ENCODE measurements at regions not wholly inside any gene's neighbourhood (a gene's known extent, or its start where the extent isn't known, plus 50 kb on each side); places are given as distances from the start of the nearest gene placed in this dataset.
A peak's percentile ranks its signal among the peaks of the same experiment; 100 is the strongest.

DNA sequence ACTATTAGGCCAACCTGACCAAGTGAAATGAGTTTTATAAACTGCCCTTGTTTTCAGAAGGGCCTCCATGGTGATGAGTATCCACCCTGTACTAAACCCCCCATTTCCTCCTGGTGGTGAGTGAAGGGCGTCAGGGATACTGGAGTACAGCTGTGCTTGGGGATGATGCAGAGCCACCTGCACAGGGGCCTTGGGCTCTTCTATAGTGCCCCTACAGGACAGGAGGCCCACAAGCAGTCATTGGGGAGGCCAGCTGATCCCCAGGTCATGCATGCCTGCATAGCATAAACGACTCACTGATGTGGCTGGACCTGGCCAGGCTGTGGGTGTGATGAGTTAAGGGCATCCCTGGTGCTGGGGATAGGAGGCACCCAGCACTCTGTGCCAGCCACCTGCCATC lies 114.1 kb upstream of the CELF2 start:
- Histone ChIP-seq H3K4me1 (ENCODE audit: control insufficient read depth, insufficient read depth, low read length, unreplicated experiment) (no peaks in the 10 kb centered on the region), H3K4me3 (ENCODE audit: low read depth, low read length) (no peak overlapping the region), H3K27ac (ENCODE audit: low read depth, low read length) (no peak overlapping the region), H2AFZ (ENCODE audit: low read length, unreplicated experiment) (no peak overlapping the region), H3K79me2 (ENCODE audit: control insufficient read depth, insufficient read depth, low read length, unreplicated experiment) (no peaks in the 10 kb centered on the region), H3K27me3 (ENCODE audit: insufficient read depth, low read length) (no peaks in the 10 kb centered on the region), H3K36me3 (ENCODE audit: insufficient read depth, low read length) (no peaks in the 10 kb centered on the region)

DNA sequence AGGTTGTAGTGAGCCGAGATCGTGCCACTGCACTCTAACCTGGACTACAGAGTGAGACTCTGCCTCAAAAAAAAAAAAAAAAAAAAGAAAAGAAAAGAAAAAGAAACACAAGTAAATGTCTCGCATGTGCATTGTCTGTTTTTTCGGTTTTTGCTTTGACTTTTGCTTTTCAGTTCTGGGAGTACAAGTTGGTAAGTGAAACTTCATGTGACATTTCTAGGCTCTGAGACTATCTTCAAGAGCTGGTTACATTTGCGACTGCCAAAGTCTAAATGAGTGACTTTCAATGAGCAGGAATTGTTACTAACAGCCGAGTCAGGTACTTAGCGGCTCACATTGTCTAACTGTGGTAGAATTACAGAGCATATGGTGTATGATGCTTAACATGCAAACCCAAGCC lies 107.0 kb upstream of the CELF2 start:
- Histone ChIP-seq H3K4me3 (ENCODE audit: low read depth, low read length) (peak overlapping the region; percentile 66; the same call in 1 of the 2 replicates), H3K27ac (ENCODE audit: low read depth, low read length) (peak overlapping the region; percentile 79), H3K36me3 (ENCODE audit: insufficient read depth, low read length) (no peaks in the 10 kb centered on the region), H3K27me3 (ENCODE audit: insufficient read depth, low read length) (no peaks in the 10 kb centered on the region), H3K79me2 (ENCODE audit: control insufficient read depth, insufficient read depth, low read length, unreplicated experiment) (no peaks in the 10 kb centered on the region), H3K4me1 (ENCODE audit: control insufficient read depth, insufficient read depth, low read length, unreplicated experiment) (peaks cover 12% of the 10 kb centered on the region), H2AFZ (ENCODE audit: low read length, unreplicated experiment) (peak overlapping the region; percentile 68)

DNA sequence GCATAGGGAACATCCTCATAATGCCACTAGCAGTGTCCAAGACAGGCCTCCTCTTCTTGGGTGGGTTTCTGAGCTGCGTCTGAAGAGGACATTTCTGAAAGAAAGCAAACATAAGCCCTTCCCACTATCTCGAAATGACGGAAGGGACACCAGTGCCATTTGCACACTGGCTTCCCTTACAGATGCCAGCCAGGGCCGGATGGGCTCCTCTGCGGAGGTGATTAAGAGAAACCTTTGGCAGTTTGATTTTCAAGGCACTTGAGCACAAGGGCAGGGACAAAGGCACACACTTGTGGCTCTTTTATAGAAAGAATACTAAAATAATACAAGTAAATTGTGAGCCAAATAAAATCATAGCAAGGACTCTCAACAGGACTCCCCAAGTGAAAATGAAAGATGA lies 106.6 kb upstream of the CELF2 start:
- H3K79me2 ChIP-seq (ENCODE audit: control insufficient read depth, insufficient read depth, low read length, unreplicated experiment) = no peaks in the 10 kb centered on the region
- peak overlapping the region; percentile 79 for H3K27ac ChIP-seq (ENCODE audit: low read depth, low read length)
- no peaks in the 10 kb centered on the region for H3K36me3 ChIP-seq (ENCODE audit: insufficient read depth, low read length)
- H3K27me3 ChIP-seq (ENCODE audit: insufficient read depth, low read length) = no peaks in the 10 kb centered on the region
- H3K4me1 ChIP-seq (ENCODE audit: control insufficient read depth, insufficient read depth, low read length, unreplicated experiment) = peaks cover 12% of the 10 kb centered on the region
- H2AFZ ChIP-seq (ENCODE audit: low read length, unreplicated experiment) = peak overlapping the region; percentile 68
- H3K4me3 ChIP-seq (ENCODE audit: low read depth, low read length) = peak overlapping the region; percentile 66

DNA sequence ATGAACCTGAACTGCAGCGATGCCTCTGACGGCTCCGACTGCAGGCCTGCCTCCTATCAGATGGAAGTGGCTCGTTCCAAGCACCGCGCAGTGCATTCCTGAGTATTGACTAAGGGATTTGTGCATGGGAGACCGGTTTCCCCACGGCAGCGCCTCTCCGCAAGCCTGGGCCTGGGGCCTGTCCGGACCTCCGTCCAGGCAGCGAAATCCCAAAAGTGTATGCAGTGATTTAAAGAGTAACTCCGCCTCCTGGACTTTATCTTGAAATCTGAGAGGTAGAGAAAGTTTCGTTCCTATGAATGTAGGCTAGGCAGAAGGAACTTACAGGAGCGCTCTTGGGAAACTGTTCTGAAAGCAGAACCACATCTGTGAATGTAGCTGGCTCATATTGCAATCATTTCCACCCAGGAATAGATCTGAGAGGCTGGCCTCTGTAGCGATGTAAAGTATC lies 106.2 kb upstream of the CELF2 start:
- Histone ChIP-seq H3K27me3 (ENCODE audit: insufficient read depth, low read length) (no peaks in the 10 kb centered on the region), H2AFZ (ENCODE audit: low read length, unreplicated experiment) (peak overlapping the region; percentile 68), H3K79me2 (ENCODE audit: control insufficient read depth, insufficient read depth, low read length, unreplicated experiment) (no peaks in the 10 kb centered on the region), H3K36me3 (ENCODE audit: insufficient read depth, low read length) (no peaks in the 10 kb centered on the region), H3K4me3 (ENCODE audit: low read depth, low read length) (peak overlapping the region; percentile 66), H3K4me1 (ENCODE audit: control insufficient read depth, insufficient read depth, low read length, unreplicated experiment) (peaks cover 12% of the 10 kb centered on the region), H3K27ac (ENCODE audit: low read depth, low read length) (peak overlapping the region; percentile 79)

DNA sequence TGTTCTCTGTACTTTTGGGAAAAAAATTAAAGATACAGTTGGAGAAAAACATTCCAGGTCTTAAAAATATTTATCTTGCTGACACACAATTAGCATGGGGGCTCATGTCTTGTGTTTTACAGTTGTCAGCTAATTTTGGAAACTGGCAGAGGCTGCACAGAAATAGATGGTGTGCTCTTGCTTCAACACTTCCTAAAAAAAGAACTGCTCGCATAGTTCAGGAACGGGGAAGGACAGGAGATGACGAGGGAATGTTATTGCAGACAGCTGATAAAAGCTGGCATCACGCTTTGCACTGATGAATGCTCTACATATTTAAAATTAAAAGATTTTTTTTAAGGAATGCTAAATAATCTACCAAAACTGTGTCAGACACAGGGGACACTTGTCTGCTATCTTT lies 103.5 kb upstream of the CELF2 start:
- Histone ChIP-seq H2AFZ (ENCODE audit: low read length, unreplicated experiment) (no peak overlapping the region), H3K4me1 (ENCODE audit: control insufficient read depth, insufficient read depth, low read length, unreplicated experiment) (peaks cover 12% of the 10 kb centered on the region)

DNA sequence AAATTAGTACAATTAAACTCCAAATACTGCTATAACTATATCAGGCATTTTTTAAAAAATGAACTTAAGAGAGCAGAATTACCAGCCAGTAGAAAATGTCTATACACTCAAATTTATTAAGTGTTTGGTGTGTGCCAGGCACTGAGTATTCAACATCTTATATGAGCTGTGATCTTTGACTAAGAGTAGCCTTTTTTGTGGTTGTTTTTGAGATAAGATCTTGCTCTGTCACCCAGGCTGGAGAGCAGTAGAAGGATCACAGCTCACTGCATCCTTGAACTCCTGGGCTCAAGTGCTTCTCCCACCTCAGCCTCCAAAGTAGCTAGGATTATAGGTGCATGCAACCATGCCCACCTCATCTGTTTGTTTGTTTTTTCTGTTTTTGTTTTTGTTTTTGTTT lies 102.5 kb upstream of the CELF2 start:
- H3K36me3 ChIP-seq (ENCODE audit: insufficient read depth, low read length) = no peaks in the 10 kb centered on the region
- no peak overlapping the region for H3K27ac ChIP-seq (ENCODE audit: low read depth, low read length)
- H3K4me1 ChIP-seq (ENCODE audit: control insufficient read depth, insufficient read depth, low read length, unreplicated experiment) = peaks cover 12% of the 10 kb centered on the region
- H3K4me3 ChIP-seq (ENCODE audit: low read depth, low read length) = no peak overlapping the region
- H3K27me3 ChIP-seq (ENCODE audit: insufficient read depth, low read length) = no peaks in the 10 kb centered on the region
- H2AFZ ChIP-seq (ENCODE audit: low read length, unreplicated experiment) = no peak overlapping the region
- H3K79me2 ChIP-seq (ENCODE audit: control insufficient read depth, insufficient read depth, low read length, unreplicated experiment) = no peaks in the 10 kb centered on the region

More for the DNA sequence above, 103.5 kb upstream of the CELF2 start:
- Histone ChIP-seq H3K79me2 (ENCODE audit: control insufficient read depth, insufficient read depth, low read length, unreplicated experiment) (no peaks in the 10 kb centered on the region), H3K27me3 (ENCODE audit: insufficient read depth, low read length) (no peaks in the 10 kb centered on the region), H3K36me3 (ENCODE audit: insufficient read depth, low read length) (no peaks in the 10 kb centered on the region), H3K4me3 (ENCODE audit: low read depth, low read length) (no peak overlapping the region), H3K27ac (ENCODE audit: low read depth, low read length) (no peak overlapping the region)

DNA sequence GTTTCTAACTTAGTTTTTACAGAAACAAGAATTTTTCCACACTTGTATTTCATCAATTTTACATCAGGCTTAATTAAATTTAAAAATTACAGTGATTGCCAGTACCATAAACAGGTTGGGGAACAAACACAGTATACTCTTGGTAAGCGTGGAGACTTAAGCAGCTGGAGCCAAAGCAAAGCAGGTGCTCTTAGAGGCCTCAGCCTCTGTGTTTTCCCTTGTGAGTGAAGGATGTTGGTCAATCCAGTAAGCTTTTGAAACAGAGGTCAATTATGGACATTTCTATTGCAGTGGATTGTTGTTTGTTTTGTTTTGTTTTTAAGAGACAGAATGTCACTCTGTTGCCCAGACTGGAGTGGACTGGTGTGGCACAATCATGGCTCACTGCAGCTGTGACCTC lies 100.6 kb upstream of the CELF2 start:
- H2AFZ ChIP-seq (ENCODE audit: low read length, unreplicated experiment) = no peak overlapping the region
- H3K79me2 ChIP-seq (ENCODE audit: control insufficient read depth, insufficient read depth, low read length, unreplicated experiment) = no peaks in the 10 kb centered on the region
- H3K27me3 ChIP-seq (ENCODE audit: insufficient read depth, low read length) = no peaks in the 10 kb centered on the region
- no peaks in the 10 kb centered on the region for H3K36me3 ChIP-seq (ENCODE audit: insufficient read depth, low read length)
- no peak overlapping the region for H3K27ac ChIP-seq (ENCODE audit: low read depth, low read length)
- H3K4me1 ChIP-seq (ENCODE audit: control insufficient read depth, insufficient read depth, low read length, unreplicated experiment) = peaks cover 3% of the 10 kb centered on the region
- H3K4me3 ChIP-seq (ENCODE audit: low read depth, low read length) = no peak overlapping the region

DNA sequence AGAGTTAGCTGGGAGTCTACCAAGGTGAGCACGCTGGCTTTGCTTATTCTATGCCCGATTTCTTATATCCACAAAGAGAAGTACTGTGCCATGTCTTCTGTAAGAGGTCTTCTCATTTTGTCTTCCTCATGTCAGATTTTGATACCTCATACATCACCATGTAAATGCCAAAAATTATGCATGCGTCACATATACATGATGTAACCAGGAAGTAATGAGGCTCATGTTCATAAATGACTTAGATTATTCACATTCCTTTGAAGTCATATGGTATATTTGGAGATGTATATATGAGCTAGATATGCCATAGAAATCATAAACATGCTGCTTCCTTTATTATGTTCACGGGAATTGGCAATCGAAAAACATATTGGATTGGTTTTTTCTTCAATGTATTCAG lies 97.7 kb upstream of the CELF2 start:
- no peak overlapping the region for H3K27ac ChIP-seq (ENCODE audit: low read depth, low read length)
- H2AFZ ChIP-seq (ENCODE audit: low read length, unreplicated experiment) = no peak overlapping the region
- H3K79me2 ChIP-seq (ENCODE audit: control insufficient read depth, insufficient read depth, low read length, unreplicated experiment) = no peaks in the 10 kb centered on the region
- no peaks in the 10 kb centered on the region for H3K27me3 ChIP-seq (ENCODE audit: insufficient read depth, low read length)
- no peaks in the 10 kb centered on the region for H3K36me3 ChIP-seq (ENCODE audit: insufficient read depth, low read length)
- no peaks in the 10 kb centered on the region for H3K4me1 ChIP-seq (ENCODE audit: control insufficient read depth, insufficient read depth, low read length, unreplicated experiment)
- H3K4me3 ChIP-seq (ENCODE audit: low read depth, low read length) = no peak overlapping the region

DNA sequence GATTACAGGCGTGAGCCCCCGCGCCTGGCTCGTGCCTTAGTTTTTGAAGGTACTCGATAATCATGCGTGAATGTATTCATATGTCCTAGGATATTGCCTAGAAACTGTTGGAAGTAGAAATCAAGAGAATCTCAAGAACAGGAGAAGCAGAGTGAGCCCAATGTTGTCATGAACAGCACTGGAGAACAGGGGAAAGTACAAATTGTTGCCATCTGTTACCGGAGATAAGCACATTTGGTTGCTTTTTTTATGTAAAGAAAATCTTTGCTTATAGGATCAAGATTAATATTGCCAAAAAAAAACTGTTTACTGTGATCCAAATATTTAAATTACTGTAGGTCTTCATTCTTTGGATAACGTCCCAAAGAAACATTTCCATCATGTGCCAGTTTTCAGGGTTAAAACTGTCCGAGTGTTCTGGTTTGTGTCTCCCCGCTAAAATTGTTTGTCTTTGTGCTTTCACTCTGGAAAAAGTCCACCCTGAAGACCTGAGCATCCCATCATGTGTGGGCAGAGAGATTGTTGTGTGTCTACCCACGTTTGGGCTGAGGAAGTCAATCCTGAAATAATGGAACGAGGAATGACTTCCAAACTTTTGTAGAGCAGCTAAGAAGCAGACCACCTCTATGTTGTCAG lies 95.7 kb upstream of the CELF2 start:
- H3K79me2 ChIP-seq (ENCODE audit: control insufficient read depth, insufficient read depth, low read length, unreplicated experiment) = no peaks in the 10 kb centered on the region
- no peak overlapping the region for H3K4me3 ChIP-seq (ENCODE audit: low read depth, low read length)
- H3K27me3 ChIP-seq (ENCODE audit: insufficient read depth, low read length) = no peaks in the 10 kb centered on the region
- no peak overlapping the region for H2AFZ ChIP-seq (ENCODE audit: low read length, unreplicated experiment)
- no peaks in the 10 kb centered on the region for H3K36me3 ChIP-seq (ENCODE audit: insufficient read depth, low read length)
- no peaks in the 10 kb centered on the region for H3K4me1 ChIP-seq (ENCODE audit: control insufficient read depth, insufficient read depth, low read length, unreplicated experiment)
- no peak overlapping the region for H3K27ac ChIP-seq (ENCODE audit: low read depth, low read length)

DNA sequence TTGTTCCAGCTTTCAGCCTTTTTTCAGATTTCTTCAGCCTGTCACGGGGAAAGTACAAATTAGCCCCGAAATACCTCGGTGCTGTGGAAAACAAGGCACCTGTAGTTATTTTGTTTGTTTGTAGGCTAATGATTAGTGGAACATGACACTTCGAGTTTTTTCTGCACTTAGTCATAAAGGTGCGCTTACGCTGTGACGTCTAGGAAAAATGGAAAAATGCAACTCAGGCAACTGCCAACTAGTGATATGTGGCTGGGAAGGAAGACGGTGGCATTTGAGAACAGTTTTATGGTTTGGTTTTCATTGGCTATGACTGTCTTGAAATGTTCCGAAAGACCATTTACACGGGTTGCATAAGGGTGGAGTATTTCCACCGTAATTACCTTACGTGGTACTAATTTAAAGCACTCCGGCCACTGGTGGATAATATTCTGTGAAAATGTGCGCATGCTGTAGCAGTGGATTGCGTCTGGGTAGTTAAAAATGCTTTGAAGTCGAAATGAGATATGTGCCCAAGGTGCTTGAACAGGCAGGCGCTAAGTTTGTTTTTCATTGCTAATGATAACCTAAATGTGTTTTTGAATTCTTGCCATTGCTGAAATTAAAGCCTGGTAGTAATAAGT lies 94.5 kb upstream of the CELF2 start:
- H2AFZ ChIP-seq (ENCODE audit: low read length, unreplicated experiment) = no peak overlapping the region
- no peaks in the 10 kb centered on the region for H3K4me1 ChIP-seq (ENCODE audit: control insufficient read depth, insufficient read depth, low read length, unreplicated experiment)
- no peak overlapping the region for H3K4me3 ChIP-seq (ENCODE audit: low read depth, low read length)
- H3K27ac ChIP-seq (ENCODE audit: low read depth, low read length) = no peak overlapping the region
- no peaks in the 10 kb centered on the region for H3K36me3 ChIP-seq (ENCODE audit: insufficient read depth, low read length)
- no peaks in the 10 kb centered on the region for H3K27me3 ChIP-seq (ENCODE audit: insufficient read depth, low read length)
- H3K79me2 ChIP-seq (ENCODE audit: control insufficient read depth, insufficient read depth, low read length, unreplicated experiment) = no peaks in the 10 kb centered on the region

DNA sequence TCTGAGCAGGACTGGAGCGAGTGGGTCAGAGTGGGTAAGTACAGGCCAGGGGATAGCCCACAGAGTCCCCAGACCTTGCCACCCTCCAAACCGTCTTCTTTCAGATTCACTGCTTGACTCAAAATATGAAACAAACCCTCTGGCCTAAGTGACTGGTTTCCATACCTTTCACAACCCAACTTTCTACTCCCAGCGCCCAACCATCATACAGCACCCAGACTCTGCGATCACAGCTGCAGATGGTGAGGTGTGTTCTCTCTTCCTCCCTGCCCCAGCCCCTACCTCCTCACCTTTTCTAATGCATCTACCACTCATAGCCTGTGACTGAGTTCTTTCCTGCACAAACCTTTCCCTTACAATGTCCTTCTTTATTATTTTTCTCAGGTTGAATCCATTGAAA lies 92.0 kb upstream of the CELF2 start:
- Histone ChIP-seq H3K27me3 (ENCODE audit: insufficient read depth, low read length) (no peaks in the 10 kb centered on the region), H3K4me3 (ENCODE audit: low read depth, low read length) (no peak overlapping the region), H3K36me3 (ENCODE audit: insufficient read depth, low read length) (no peaks in the 10 kb centered on the region), H3K27ac (ENCODE audit: low read depth, low read length) (no peak overlapping the region), H2AFZ (ENCODE audit: low read length, unreplicated experiment) (no peak overlapping the region), H3K79me2 (ENCODE audit: control insufficient read depth, insufficient read depth, low read length, unreplicated experiment) (no peaks in the 10 kb centered on the region), H3K4me1 (ENCODE audit: control insufficient read depth, insufficient read depth, low read length, unreplicated experiment) (no peaks in the 10 kb centered on the region)
